ENCODE measurements at regions not wholly inside any gene's neighbourhood (a gene's known extent, or its start where the extent isn't known, plus 50 kb on each side); places are given as distances from the start of the nearest gene placed in this dataset.

DNA sequence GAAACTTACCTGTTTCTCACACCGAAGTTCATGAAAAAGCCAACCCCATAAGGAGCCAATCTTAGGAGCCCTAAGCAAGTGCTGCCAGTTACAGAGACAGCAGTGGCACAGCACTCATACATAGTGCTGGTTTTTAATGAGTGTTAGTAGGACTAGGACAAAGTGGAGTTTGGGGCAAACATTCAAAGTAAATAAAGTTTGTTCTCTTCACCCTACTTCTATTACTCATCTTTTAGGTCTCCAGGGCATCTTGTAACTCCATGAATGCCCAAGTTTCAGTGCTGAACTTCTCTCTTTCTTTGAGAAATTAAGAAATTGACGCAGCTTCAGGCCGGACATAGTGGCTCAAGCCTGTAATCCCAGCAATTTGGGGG lies 584.7 kb downstream of the EBF1 start:
- Histone ChIP-seq H3K9me3 (ENCODE audit: low read depth) (no peaks in the 10 kb centered on the region), H3K27ac (no peak overlapping the region), H3K4me2 (no peak overlapping the region), H3K36me3 (replicated peaks; ENCODE audit: insufficient read depth, low read depth) (no peaks in the 10 kb centered on the region), H3K9me2 (replicated peaks; ENCODE audit: insufficient read depth) (no peaks in the 10 kb centered on the region), H2AFZ (no peak overlapping the region), H3K4me1 (ENCODE audit: insufficient read depth) (no peaks in the 10 kb centered on the region), H3K4me3 (no peak overlapping the region), H3K79me2 (no peaks in the 10 kb centered on the region), H3K27me3 (no peaks in the 10 kb centered on the region), H4K20me1 (ENCODE audit: insufficient read depth, poor library complexity, severe bottlenecking) (no peaks in the 10 kb centered on the region)
- no peak for DNase-seq (ENCODE audit: low spot score)
- TF ChIP-seq EZH2 (IDR thresholded peaks at IDR 0.05; ENCODE audit: borderline replicate concordance) (no peak), CTCF (IDR thresholded peaks at IDR 0.05; ENCODE audit: poor library complexity) (no peak), EZH2phosphoT487 (IDR thresholded peaks at IDR 0.05; ENCODE audit: low read depth, severe bottlenecking, unreplicated experiment) (no peak)
- 96% methylated on average over 3 of the region's 3 CpGs for WGBS (ENCODE audit: low lambda C conversion rate, missing lambda C conversion rate)

DNA sequence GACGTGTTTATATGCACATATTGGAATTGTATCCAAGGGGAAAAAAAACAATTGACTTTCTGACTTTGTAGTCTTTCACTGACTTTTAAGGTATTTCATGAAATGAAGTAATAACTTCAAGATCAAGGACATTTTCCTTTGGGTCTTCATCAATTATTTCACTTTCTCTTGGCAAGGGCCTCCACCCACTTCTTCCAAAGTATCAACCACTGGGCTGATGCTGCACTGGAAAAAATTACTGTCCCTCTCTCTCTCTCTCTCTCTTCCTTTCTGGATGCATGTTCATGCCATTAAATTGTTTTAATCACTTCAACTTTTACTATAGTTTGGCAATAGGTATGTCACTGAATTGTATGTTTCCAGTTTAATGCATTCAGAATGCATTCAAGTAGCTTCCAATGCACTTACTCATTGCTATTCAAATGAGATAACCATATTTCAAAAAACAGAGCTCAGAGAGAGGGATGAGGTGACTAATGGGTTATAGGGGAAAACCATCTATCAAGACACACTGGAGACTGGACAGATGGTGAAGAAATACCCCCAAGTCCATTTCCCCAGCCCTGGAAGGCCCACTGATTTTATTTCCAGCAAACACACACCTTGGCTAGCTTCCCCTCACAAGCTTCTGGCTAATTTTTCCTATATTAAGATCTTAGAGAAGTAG lies 585.3 kb downstream of the EBF1 start:
- Histone ChIP-seq H3K4me1 (ENCODE audit: insufficient read depth) (no peaks in the 10 kb centered on the region), H3K4me2 (no peak overlapping the region), H3K9me3 (ENCODE audit: low read depth) (no peaks in the 10 kb centered on the region), H3K36me3 (replicated peaks; ENCODE audit: insufficient read depth, low read depth) (no peaks in the 10 kb centered on the region), H3K9me2 (replicated peaks; ENCODE audit: insufficient read depth) (no peaks in the 10 kb centered on the region), H3K27me3 (no peaks in the 10 kb centered on the region), H3K27ac (no peak overlapping the region), H2AFZ (no peak overlapping the region), H4K20me1 (ENCODE audit: insufficient read depth, poor library complexity, severe bottlenecking) (no peaks in the 10 kb centered on the region), H3K4me3 (no peak overlapping the region), H3K79me2 (no peaks in the 10 kb centered on the region)
- no peak for DNase-seq (ENCODE audit: low spot score)
- TF ChIP-seq EZH2 (IDR thresholded peaks at IDR 0.05; ENCODE audit: borderline replicate concordance) (no peak), CTCF (IDR thresholded peaks at IDR 0.05; ENCODE audit: poor library complexity) (no peak), EZH2phosphoT487 (IDR thresholded peaks at IDR 0.05; ENCODE audit: low read depth, severe bottlenecking, unreplicated experiment) (no peak)
- 88% methylated on average over 1 of the region's 1 CpG for WGBS (ENCODE audit: low lambda C conversion rate, missing lambda C conversion rate)

DNA sequence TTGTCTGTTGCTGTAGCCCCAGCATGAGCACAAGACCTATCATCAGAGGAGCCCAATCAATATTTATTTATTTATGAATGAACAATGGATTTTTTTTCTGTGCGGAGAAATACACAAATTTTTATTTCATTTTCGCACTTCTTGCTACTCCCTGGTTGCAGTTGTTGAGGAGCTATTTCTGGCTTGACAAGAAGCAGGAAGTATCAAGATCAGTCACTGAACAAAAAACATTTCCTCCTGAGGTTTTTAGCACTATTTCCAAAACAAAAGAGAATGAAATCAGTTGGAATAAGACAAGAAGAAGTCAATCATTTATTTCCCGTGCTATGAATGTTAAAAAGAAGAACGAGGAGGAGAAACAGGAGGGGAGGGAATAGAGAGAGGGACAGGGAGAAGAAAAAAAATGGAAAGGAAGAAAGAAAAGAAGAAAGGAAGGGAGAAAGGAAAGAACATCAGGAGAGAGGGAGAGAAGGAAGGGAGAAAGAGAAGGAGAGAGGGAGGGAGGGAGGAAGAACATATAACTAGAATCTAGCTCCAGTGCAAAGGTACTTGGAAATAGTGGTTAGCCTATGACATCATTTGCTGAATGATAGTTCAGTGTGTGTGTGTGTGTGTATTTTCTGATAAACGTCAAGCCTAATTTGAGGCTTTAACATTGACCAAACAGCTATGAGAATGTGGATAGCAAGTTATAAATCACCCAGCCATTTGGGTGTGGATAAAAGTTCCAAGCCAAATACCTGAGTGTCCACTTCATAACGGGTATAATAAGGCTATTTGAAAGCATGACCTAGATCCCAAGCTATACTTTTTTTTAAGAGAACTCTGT lies 586.0 kb downstream of the EBF1 start:
- Histone ChIP-seq H3K9me3 (ENCODE audit: low read depth) (no peaks in the 10 kb centered on the region), H3K27me3 (no peaks in the 10 kb centered on the region), H3K4me2 (no peak overlapping the region), H3K4me1 (ENCODE audit: insufficient read depth) (no peaks in the 10 kb centered on the region), H3K36me3 (replicated peaks; ENCODE audit: insufficient read depth, low read depth) (no peaks in the 10 kb centered on the region), H3K9me2 (replicated peaks; ENCODE audit: insufficient read depth) (no peaks in the 10 kb centered on the region), H3K27ac (no peak overlapping the region), H3K4me3 (no peak overlapping the region), H3K79me2 (no peaks in the 10 kb centered on the region), H2AFZ (no peak overlapping the region), H4K20me1 (ENCODE audit: insufficient read depth, poor library complexity, severe bottlenecking) (no peaks in the 10 kb centered on the region)
- TF ChIP-seq CTCF (IDR thresholded peaks at IDR 0.05; ENCODE audit: poor library complexity) (no peak), EZH2 (IDR thresholded peaks at IDR 0.05; ENCODE audit: borderline replicate concordance) (no peak), EZH2phosphoT487 (IDR thresholded peaks at IDR 0.05; ENCODE audit: low read depth, severe bottlenecking, unreplicated experiment) (no peak)
- no peak for DNase-seq (ENCODE audit: low spot score)
- WGBS (ENCODE audit: low lambda C conversion rate, missing lambda C conversion rate): 79% methylated on average over 6 of the region's 6 CpGs
